ENCODE measurements at regions not wholly inside any gene's neighbourhood (a gene's known extent, or its start where the extent isn't known, plus 50 kb on each side); places are given as distances from the start of the nearest gene placed in this dataset.

- TF ChIP-seq CTCF (IDR thresholded peaks at IDR 0.05) (no peak), POLR2A (IDR thresholded peaks at IDR 0.05) (no peak)
Measured at GRCh38 chr10:71032887-71033286, 144.5 kb upstream of the PCBD1 start.
